Neural cell (in vitro differentiated cells): ENCODE measurements at regions not wholly inside any gene's neighbourhood (a gene's known extent, or its start where the extent isn't known, plus 50 kb on each side); places are given as distances from the start of the nearest gene placed in this dataset.
A peak's percentile ranks its signal among the peaks of the same experiment; 100 is the strongest.

ENCODE experiments used
- H2AFZ ChIP-seq: fragments of 200-600, 300-800 bp; sonication (generic), shearing (Covaris generic); 2 replicates; pipeline ENCODE4 v1.6.0; 2014; ENCODE audit warnings: low read depth, mild to moderate bottlenecking, antibody characterized with exemption, low read length, moderate library complexity
- H3F3A ChIP-seq: fragments of 200-600 bp; shearing (Covaris generic); 2 replicates; pipeline ENCODE4 v1.6.1; 2016; ENCODE audit warnings: mild to moderate bottlenecking, moderate library complexity, mixed read lengths, antibody characterized with exemption, low read length; ENCODE audit not compliant: insufficient read depth, poor library complexity, severe bottlenecking
- H3K27ac ChIP-seq: fragments of 200-600, 300-800 bp; sonication (generic), shearing (Covaris generic); 2 replicates; pipeline ENCODE4 v1.5.1; 2014; ENCODE audit warnings: mild to moderate bottlenecking, low read length, moderate library complexity
- H3K27me3 ChIP-seq: fragments of 300-800, 200-600 bp; sonication (generic), shearing (Covaris generic); 2 replicates; pipeline ENCODE4 v1.6.0; 2014; ENCODE audit warnings: mild to moderate bottlenecking, low read depth, low read length, moderate library complexity; ENCODE audit not compliant: insufficient read depth
- H3K36me3 ChIP-seq: fragments of 300-800, 200-600 bp; sonication (generic), shearing (Covaris generic); 2 replicates; pipeline ENCODE4 v1.5.1; 2014; ENCODE audit warnings: mild to moderate bottlenecking, antibody characterized with exemption, low read length, moderate library complexity; ENCODE audit not compliant: insufficient read depth
- H3K4me2 ChIP-seq: fragments of 300-800, 200-600 bp; sonication (generic), shearing (Covaris generic); 2 replicates; pipeline ENCODE4 v1.6.0; 2014; ENCODE audit warnings: mild to moderate bottlenecking, low read length
- H3K4me3 ChIP-seq: fragments of 300-800, 200-600 bp; sonication (generic), shearing (Covaris generic); 2 replicates; pipeline ENCODE4 v1.5.1; 2014; ENCODE audit warnings: mild to moderate bottlenecking, low read length, moderate library complexity
- H3K79me2 ChIP-seq: fragments of 200-600 bp; shearing (Covaris generic); replicated peaks from 2 replicates; pipeline ENCODE4 v1.6.0; 2014; ENCODE audit warnings: mild to moderate bottlenecking, low read length, moderate library complexity; ENCODE audit not compliant: insufficient read depth
- H3K9ac ChIP-seq: fragments of 300-800, 200-600 bp; sonication (generic), shearing (Covaris generic); 2 replicates; pipeline ENCODE4 v1.6.1; 2016; ENCODE audit warnings: mild to moderate bottlenecking, low read length, mixed read lengths
- H3K9me2 ChIP-seq: fragments of 200-600 bp; shearing (Covaris generic); 2 replicates; pipeline ENCODE4 v1.6.1; 2016; ENCODE audit warnings: mild to moderate bottlenecking, low read length, mixed read lengths; ENCODE audit not compliant: insufficient read depth
- H3K9me3 ChIP-seq: fragments of 200-600, 300-800 bp; sonication (generic), shearing (Covaris generic); 2 replicates; pipeline ENCODE4 v1.6.1; 2016; ENCODE audit warnings: mild to moderate bottlenecking, mixed run types, low read length, moderate library complexity, mixed read lengths
- H4K20me1 ChIP-seq: fragments of 200-600 bp; shearing (Covaris generic); 2 replicates; pipeline ENCODE4 v1.6.1; 2016; ENCODE audit warnings: mild to moderate bottlenecking, mixed run types; ENCODE audit not compliant: insufficient read depth
- EP300 ChIP-seq: fragments of 450-650 bp; conservative IDR thresholded peaks from 2 replicates; pipeline ENCODE4 v1.6.1; 2014; ENCODE audit warnings: antibody characterized with exemption, mild to moderate bottlenecking, moderate library complexity; ENCODE audit not compliant: poor library complexity, severe bottlenecking
- EZH2 ChIP-seq: fragments of 200-600, 300-800 bp; shearing (Covaris generic), sonication (generic); IDR thresholded peaks from 2 replicates; pipeline ENCODE4 v1.6.1; 2014; ENCODE audit warnings: antibody characterized with exemption, low read length, borderline replicate concordance, mild to moderate bottlenecking; ENCODE audit not compliant: insufficient read depth, poor library complexity, severe bottlenecking
- MXI1 ChIP-seq: fragments of 450-650 bp; conservative IDR thresholded peaks from 2 replicates; pipeline ENCODE4 v1.6.1; 2014; ENCODE audit warnings: antibody characterized with exemption, mild to moderate bottlenecking; ENCODE audit not compliant: poor library complexity, severe bottlenecking
- POLR2AphosphoS5 ChIP-seq: IDR thresholded peaks from 2 replicates; pipeline ENCODE4 v1.6.1; 2012
- RAD21 ChIP-seq: fragments of 450-650 bp; conservative IDR thresholded peaks from 2 replicates; pipeline ENCODE4 v1.6.1; 2014; ENCODE audit warnings: antibody characterized with exemption, mild to moderate bottlenecking, moderate library complexity
- SMC3 ChIP-seq: fragments of 450-650 bp; conservative IDR thresholded peaks from 2 replicates; pipeline ENCODE4 v1.6.1; 2014; ENCODE audit warnings: antibody characterized with exemption, mild to moderate bottlenecking, moderate library complexity; ENCODE audit not compliant: poor library complexity
- TAF1 ChIP-seq: IDR thresholded peaks from 2 replicates; pipeline ENCODE4 v1.6.1; 2012; ENCODE audit warnings: low read depth
- TF ChIP-seq, protein P1 (sequence below): IDR thresholded peaks from 2 replicates; pipeline ENCODE4 v1.6.1; 2012; ENCODE audit warnings: borderline replicate concordance
- TF ChIP-seq, protein P2 (sequence below): fragments of 450-650 bp; IDR thresholded peaks from 2 replicates; pipeline ENCODE4 v1.5.1; 2014; ENCODE audit warnings: antibody characterized with exemption, mild to moderate bottlenecking, moderate library complexity; ENCODE audit not compliant: poor library complexity, severe bottlenecking

DNA sequence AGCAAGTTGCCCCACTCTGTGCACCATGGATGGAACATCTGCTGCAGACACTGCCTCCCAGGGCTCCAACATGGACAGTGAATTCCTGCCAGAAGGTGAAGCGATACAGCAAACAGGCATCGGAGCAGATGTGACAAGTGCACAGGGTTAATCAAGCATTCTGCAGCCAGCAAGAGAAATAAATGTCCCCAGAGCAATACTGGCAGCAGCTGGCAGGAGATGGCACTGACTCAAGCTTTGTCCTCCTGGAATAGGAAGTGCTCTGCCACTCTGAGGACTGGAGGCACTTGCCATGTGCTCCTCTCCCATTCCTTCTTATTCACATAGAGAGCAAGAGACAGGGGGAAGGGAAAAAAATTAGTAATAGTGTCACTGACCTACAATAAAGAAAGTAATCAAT lies 402.7 kb upstream of the DAB1 start:
- H3K4me3 ChIP-seq: peak overlapping the region; percentile 2
- no peaks in the 10 kb centered on the region for H3K79me2 ChIP-seq
- no peaks in the 10 kb centered on the region for H3K9me2 ChIP-seq
- H3K27me3 ChIP-seq: no peaks in the 10 kb centered on the region
- no peak overlapping the region for H3K9ac ChIP-seq
- no peaks in the 10 kb centered on the region for H4K20me1 ChIP-seq
- no peaks in the 10 kb centered on the region for H3K9me3 ChIP-seq
- H3K36me3 ChIP-seq: no peaks in the 10 kb centered on the region
- TF ChIP-seq, protein P1, sequence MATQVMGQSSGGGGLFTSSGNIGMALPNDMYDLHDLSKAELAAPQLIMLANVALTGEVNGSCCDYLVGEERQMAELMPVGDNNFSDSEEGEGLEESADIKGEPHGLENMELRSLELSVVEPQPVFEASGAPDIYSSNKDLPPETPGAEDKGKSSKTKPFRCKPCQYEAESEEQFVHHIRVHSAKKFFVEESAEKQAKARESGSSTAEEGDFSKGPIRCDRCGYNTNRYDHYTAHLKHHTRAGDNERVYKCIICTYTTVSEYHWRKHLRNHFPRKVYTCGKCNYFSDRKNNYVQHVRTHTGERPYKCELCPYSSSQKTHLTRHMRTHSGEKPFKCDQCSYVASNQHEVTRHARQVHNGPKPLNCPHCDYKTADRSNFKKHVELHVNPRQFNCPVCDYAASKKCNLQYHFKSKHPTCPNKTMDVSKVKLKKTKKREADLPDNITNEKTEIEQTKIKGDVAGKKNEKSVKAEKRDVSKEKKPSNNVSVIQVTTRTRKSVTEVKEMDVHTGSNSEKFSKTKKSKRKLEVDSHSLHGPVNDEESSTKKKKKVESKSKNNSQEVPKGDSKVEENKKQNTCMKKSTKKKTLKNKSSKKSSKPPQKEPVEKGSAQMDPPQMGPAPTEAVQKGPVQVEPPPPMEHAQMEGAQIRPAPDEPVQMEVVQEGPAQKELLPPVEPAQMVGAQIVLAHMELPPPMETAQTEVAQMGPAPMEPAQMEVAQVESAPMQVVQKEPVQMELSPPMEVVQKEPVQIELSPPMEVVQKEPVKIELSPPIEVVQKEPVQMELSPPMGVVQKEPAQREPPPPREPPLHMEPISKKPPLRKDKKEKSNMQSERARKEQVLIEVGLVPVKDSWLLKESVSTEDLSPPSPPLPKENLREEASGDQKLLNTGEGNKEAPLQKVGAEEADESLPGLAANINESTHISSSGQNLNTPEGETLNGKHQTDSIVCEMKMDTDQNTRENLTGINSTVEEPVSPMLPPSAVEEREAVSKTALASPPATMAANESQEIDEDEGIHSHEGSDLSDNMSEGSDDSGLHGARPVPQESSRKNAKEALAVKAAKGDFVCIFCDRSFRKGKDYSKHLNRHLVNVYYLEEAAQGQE: no peak
- TF ChIP-seq POLR2AphosphoS5: no peak
- TF ChIP-seq, protein P2, sequence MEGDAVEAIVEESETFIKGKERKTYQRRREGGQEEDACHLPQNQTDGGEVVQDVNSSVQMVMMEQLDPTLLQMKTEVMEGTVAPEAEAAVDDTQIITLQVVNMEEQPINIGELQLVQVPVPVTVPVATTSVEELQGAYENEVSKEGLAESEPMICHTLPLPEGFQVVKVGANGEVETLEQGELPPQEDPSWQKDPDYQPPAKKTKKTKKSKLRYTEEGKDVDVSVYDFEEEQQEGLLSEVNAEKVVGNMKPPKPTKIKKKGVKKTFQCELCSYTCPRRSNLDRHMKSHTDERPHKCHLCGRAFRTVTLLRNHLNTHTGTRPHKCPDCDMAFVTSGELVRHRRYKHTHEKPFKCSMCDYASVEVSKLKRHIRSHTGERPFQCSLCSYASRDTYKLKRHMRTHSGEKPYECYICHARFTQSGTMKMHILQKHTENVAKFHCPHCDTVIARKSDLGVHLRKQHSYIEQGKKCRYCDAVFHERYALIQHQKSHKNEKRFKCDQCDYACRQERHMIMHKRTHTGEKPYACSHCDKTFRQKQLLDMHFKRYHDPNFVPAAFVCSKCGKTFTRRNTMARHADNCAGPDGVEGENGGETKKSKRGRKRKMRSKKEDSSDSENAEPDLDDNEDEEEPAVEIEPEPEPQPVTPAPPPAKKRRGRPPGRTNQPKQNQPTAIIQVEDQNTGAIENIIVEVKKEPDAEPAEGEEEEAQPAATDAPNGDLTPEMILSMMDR: no peak
- peak; percentile 27 for TF ChIP-seq RAD21
- no peak for TF ChIP-seq MXI1
- no peak for TF ChIP-seq EZH2
- TF ChIP-seq TAF1: no peak
- peak; percentile 25 for TF ChIP-seq SMC3
- no peak for TF ChIP-seq EP300
- no peak overlapping the region for H3K27ac ChIP-seq
- no peak overlapping the region for H2AFZ ChIP-seq
- H3F3A ChIP-seq: no peaks in the 10 kb centered on the region
- H3K4me2 ChIP-seq: no peak overlapping the region

DNA sequence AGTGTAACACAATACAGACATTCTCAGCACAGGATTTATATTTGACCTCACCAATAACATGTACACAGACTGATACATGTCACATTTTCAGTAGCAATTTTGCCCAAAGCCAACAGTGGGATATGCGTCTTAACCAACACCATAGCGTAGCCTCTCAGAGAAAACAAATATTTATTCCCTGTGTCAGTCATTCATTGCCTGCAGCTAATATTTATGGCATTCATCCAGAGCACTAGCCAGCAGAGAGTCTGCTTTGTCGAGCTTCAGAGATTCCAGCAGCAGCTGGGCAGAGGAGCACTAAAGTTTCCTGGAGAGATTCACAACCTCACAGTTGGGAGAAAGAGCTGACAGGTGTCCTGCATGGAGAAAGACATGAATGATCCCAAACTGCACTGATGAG lies 400.7 kb upstream of the DAB1 start:
- no peak overlapping the region for H2AFZ ChIP-seq
- no peak for TF ChIP-seq EP300
- TF ChIP-seq SMC3: no peak
- TF ChIP-seq POLR2AphosphoS5: no peak
- no peak for TF ChIP-seq RAD21
- TF ChIP-seq TAF1: no peak
- TF ChIP-seq EZH2: no peak
- TF ChIP-seq, protein P1: no peak
- no peak for TF ChIP-seq MXI1
- TF ChIP-seq, protein P2: no peak
- no peak overlapping the region for H3K27ac ChIP-seq
- no peaks in the 10 kb centered on the region for H3K9me3 ChIP-seq
- no peaks in the 10 kb centered on the region for H4K20me1 ChIP-seq
- H3K9ac ChIP-seq: no peak overlapping the region
- H3F3A ChIP-seq: no peaks in the 10 kb centered on the region
- H3K4me2 ChIP-seq: no peak overlapping the region
- H3K79me2 ChIP-seq: no peaks in the 10 kb centered on the region
- no peak overlapping the region for H3K4me3 ChIP-seq
- no peaks in the 10 kb centered on the region for H3K36me3 ChIP-seq
- no peaks in the 10 kb centered on the region for H3K27me3 ChIP-seq
- H3K9me2 ChIP-seq: no peaks in the 10 kb centered on the region
